ENCODE measurements at regions not wholly inside any gene's neighbourhood (a gene's known extent, or its start where the extent isn't known, plus 50 kb on each side); places are given as distances from the start of the nearest gene placed in this dataset.

GRCh38 chr13:106656186-106656585 is 88.2 kb upstream of the ARGLU1 start:
- BruUV-seq (replicated peaks), result no TSS peak
- intact Hi-C loops (cut with micrococcal nuclease), result no loop called here
- ChIA-PET POLR2A (no interaction called here), CTCF (no interaction called here)
- Mint-ChIP-seq H3K4me3 (ENCODE audit: unreplicated experiment) (no peak overlapping the region), H3K27me3 (ENCODE audit: insufficient read depth, unreplicated experiment) (no peaks in the 10 kb centered on the region), H3K9me3 (ENCODE audit: unreplicated experiment) (no peaks in the 10 kb centered on the region), H3K36me3 (ENCODE audit: insufficient read depth, unreplicated experiment) (no peaks in the 10 kb centered on the region), H3K4me1 (ENCODE audit: insufficient read depth, unreplicated experiment) (no peaks in the 10 kb centered on the region), H3K27ac (ENCODE audit: low read depth, unreplicated experiment) (no peak overlapping the region)
- TF ChIP-seq, protein P1, sequence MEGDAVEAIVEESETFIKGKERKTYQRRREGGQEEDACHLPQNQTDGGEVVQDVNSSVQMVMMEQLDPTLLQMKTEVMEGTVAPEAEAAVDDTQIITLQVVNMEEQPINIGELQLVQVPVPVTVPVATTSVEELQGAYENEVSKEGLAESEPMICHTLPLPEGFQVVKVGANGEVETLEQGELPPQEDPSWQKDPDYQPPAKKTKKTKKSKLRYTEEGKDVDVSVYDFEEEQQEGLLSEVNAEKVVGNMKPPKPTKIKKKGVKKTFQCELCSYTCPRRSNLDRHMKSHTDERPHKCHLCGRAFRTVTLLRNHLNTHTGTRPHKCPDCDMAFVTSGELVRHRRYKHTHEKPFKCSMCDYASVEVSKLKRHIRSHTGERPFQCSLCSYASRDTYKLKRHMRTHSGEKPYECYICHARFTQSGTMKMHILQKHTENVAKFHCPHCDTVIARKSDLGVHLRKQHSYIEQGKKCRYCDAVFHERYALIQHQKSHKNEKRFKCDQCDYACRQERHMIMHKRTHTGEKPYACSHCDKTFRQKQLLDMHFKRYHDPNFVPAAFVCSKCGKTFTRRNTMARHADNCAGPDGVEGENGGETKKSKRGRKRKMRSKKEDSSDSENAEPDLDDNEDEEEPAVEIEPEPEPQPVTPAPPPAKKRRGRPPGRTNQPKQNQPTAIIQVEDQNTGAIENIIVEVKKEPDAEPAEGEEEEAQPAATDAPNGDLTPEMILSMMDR (IDR thresholded peaks at IDR 0.05; ENCODE audit: unreplicated experiment), result no peak
- no peak for DNase-seq (ENCODE audit: unreplicated experiment)

- TF ChIP-seq, protein P1 (IDR thresholded peaks at IDR 0.05; ENCODE audit: unreplicated experiment), result no peak
- ChIA-PET POLR2A (interaction anchor here (0.5 to 0.7 kb wide), 3 partner anchors 96 to 787 kb away, joined by 3 to 5 read pairs (median 3); no protein-coding TSS in a partner anchor), CTCF (interaction anchor here (0.6 kb wide), 2 partner anchors 11 to 17 kb away, joined by 4 to 5 read pairs; no protein-coding TSS in a partner anchor)
- Mint-ChIP-seq H3K27ac (ENCODE audit: low read depth, unreplicated experiment) (no peak overlapping the region), H3K36me3 (ENCODE audit: insufficient read depth, unreplicated experiment) (no peaks in the 10 kb centered on the region), H3K27me3 (ENCODE audit: insufficient read depth, unreplicated experiment) (no peaks in the 10 kb centered on the region), H3K9me3 (ENCODE audit: unreplicated experiment) (no peaks in the 10 kb centered on the region), H3K4me3 (ENCODE audit: unreplicated experiment) (no peak overlapping the region), H3K4me1 (ENCODE audit: insufficient read depth, unreplicated experiment) (peaks cover 7% of the 10 kb centered on the region)
- DNase-seq (ENCODE audit: unreplicated experiment), result no peak
- no TSS peak for BruUV-seq (replicated peaks)
- intact Hi-C loops (cut with micrococcal nuclease), result no loop called here
These were observed 83.5 kb upstream of the ARGLU1 start for GRCh38 chr13:106651442-106651841.

DNA sequence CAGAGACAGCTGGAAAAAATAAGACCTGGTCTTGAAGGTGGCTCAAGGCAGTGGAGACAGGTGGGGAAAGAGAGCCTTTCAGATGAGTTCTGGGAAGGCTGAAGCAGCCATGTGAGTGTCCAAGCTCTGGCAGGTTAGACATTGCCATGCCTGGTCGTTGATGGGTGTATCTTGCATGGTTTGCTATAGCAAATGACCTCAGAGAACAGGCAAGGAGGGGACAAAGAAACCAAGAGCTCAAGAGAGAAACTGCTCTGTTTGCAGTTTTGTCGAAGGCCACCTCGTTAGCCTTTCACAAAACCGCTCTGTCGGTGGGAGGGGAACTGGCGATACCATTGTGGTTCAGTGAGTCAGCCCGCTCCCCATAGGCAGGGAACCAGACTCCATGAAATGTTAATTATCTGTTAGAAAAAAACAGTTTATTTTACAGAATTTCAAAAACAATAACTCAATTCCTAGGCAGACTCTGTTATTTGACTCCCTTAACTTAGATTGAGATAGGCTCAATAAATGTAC is 82.8 kb upstream of the ARGLU1 start:
- Mint-ChIP-seq H3K27ac (ENCODE audit: low read depth, unreplicated experiment) (no peak overlapping the region), H3K27me3 (ENCODE audit: insufficient read depth, unreplicated experiment) (no peaks in the 10 kb centered on the region), H3K9me3 (ENCODE audit: unreplicated experiment) (no peaks in the 10 kb centered on the region), H3K4me1 (ENCODE audit: insufficient read depth, unreplicated experiment) (peaks cover 7% of the 10 kb centered on the region), H3K36me3 (ENCODE audit: insufficient read depth, unreplicated experiment) (no peaks in the 10 kb centered on the region), H3K4me3 (ENCODE audit: unreplicated experiment) (no peak overlapping the region)
- BruUV-seq (replicated peaks), result no TSS peak
- ChIA-PET CTCF (interaction anchor here (0.6 kb wide), 1 partner anchor 142 kb away, joined by 3 read pairs; no protein-coding TSS in a partner anchor), POLR2A (no interaction called here)
- intact Hi-C loops (cut with micrococcal nuclease), result no loop called here
- TF ChIP-seq, protein P1 (IDR thresholded peaks at IDR 0.05; ENCODE audit: unreplicated experiment), result no peak
- no peak for DNase-seq (ENCODE audit: unreplicated experiment)

DNA sequence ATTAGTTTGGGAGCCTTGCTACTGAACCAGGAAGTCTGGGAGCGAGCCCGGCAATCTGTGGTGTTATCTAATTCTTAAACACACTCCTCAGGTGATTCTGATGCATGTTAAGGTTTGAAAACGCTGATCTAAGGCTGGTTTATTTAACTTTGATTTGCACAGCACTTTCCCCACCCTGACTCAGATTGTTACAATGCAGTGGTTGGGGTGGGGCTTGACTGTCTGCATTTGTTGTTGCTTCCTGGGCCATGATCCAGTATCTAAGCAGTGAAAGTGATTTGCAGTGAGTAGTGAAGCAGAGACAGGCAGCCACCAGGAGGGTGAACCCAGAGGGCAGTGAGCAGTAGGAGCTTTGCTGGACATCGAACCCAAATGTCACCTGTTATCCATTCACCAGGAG is 81.6 kb upstream of the ARGLU1 start:
- no peaks in the 10 kb centered on the region for H3K9me3 Mint-ChIP-seq (ENCODE audit: unreplicated experiment)
- ChIA-PET CTCF (interaction anchor here (0.6 kb wide), 1 partner anchor 41 kb away, joined by 3 read pairs; no protein-coding TSS in a partner anchor), POLR2A (no interaction called here)
- TF ChIP-seq, protein P1 (IDR thresholded peaks at IDR 0.05; ENCODE audit: unreplicated experiment), result no peak
- H3K4me1 Mint-ChIP-seq (ENCODE audit: insufficient read depth, unreplicated experiment), result peaks cover 7% of the 10 kb centered on the region
- H3K36me3 Mint-ChIP-seq (ENCODE audit: insufficient read depth, unreplicated experiment), result no peaks in the 10 kb centered on the region
- H3K27me3 Mint-ChIP-seq (ENCODE audit: insufficient read depth, unreplicated experiment), result no peaks in the 10 kb centered on the region
- intact Hi-C loops (cut with micrococcal nuclease), result loop anchor here (10.0 kb wide), 1 partner anchor 205 kb away; no protein-coding TSS in a partner anchor
- H3K27ac Mint-ChIP-seq (ENCODE audit: low read depth, unreplicated experiment), result no peak overlapping the region
- BruUV-seq (replicated peaks), result no TSS peak
- peak; percentile 39 for DNase-seq (ENCODE audit: unreplicated experiment)
- no peak overlapping the region for H3K4me3 Mint-ChIP-seq (ENCODE audit: unreplicated experiment)

All from MCF 10A (cell line).